ENCODE measurements at regions not wholly inside any gene's neighbourhood (a gene's known extent, or its start where the extent isn't known, plus 50 kb on each side); places are given as distances from the start of the nearest gene placed in this dataset.

- no peak overlapping the region for H3K4ac ChIP-seq (ENCODE audit: low read depth, low read length)
- H3K27ac Mint-ChIP-seq, result no peak overlapping the region
- no peak for DNase-seq
Measured at GRCh38 chr2:7375901-7376300, 458.7 kb downstream of the RNF144A start.

More at GRCh38 chr2:7375901-7376300, 458.7 kb downstream of the RNF144A start:
- Histone ChIP-seq H3K9ac (ENCODE audit: extremely low read depth, insufficient read length, low read length) (no peak overlapping the region), H3K27me3 (ENCODE audit: insufficient read depth, low read length) (no peaks in the 10 kb centered on the region), H3K23me2 (ENCODE audit: insufficient read length, low read depth, low read length, poor library complexity, severe bottlenecking) (no peaks in the 10 kb centered on the region), H4K8ac (replicated peaks; ENCODE audit: insufficient read length, low read depth, low read length) (no peak overlapping the region), H2BK120ac (ENCODE audit: low read depth, low read length, poor library complexity, severe bottlenecking) (no peak overlapping the region), H3K18ac (ENCODE audit: insufficient read length, low read depth, low read length) (no peak overlapping the region), H3K56ac (ENCODE audit: insufficient read length, low read depth, low read length) (no peak overlapping the region), H3K79me2 (ENCODE audit: insufficient read depth, low read length) (no peaks in the 10 kb centered on the region), H2BK5ac (ENCODE audit: insufficient read length, low read length) (no peak overlapping the region), H4K91ac (ENCODE audit: insufficient read length, low read depth, low read length) (no peak overlapping the region), H2BK12ac (ENCODE audit: insufficient read length, low read depth, low read length) (no peak overlapping the region), H3K27ac (ENCODE audit: insufficient read length, low read depth, low read length) (no peak overlapping the region), H3K14ac (ENCODE audit: insufficient read depth, low read length) (no peak overlapping the region), H3K23ac (ENCODE audit: insufficient read length, low read depth, low read length) (no peak overlapping the region), H2AK5ac (ENCODE audit: insufficient read length, low read length) (no peak overlapping the region), H3K79me1 (ENCODE audit: insufficient read depth, low read depth, low read length, poor library complexity, severe bottlenecking) (no peaks in the 10 kb centered on the region), H2BK15ac (ENCODE audit: low read depth, low read length) (no peak overlapping the region), H3K4me2 (ENCODE audit: insufficient read depth, insufficient read length, low read length) (no peak overlapping the region), H3K9me3 (ENCODE audit: control insufficient read depth, low read depth, low read length) (no peaks in the 10 kb centered on the region), H4K5ac (ENCODE audit: insufficient read length, low read depth, low read length) (no peak overlapping the region), H4K20me1 (ENCODE audit: control insufficient read depth, insufficient read depth, insufficient read length) (no peaks in the 10 kb centered on the region), H3T11ph (ENCODE audit: low read length) (no peak overlapping the region), H3K4me1 (ENCODE audit: insufficient read depth, low read length) (no peaks in the 10 kb centered on the region), H2BK20ac (ENCODE audit: low read depth, low read length, poor library complexity, severe bottlenecking) (no peak overlapping the region), H2AFZ (ENCODE audit: low read length) (no peak overlapping the region)
- Mint-ChIP-seq H3K4me3 (no peak overlapping the region), H3K9me3 (no peaks in the 10 kb centered on the region), H3K27me3 (ENCODE audit: low read depth) (peaks cover 3% of the 10 kb centered on the region), H3K4me1 (peaks cover 0 to 10% of the 10 kb centered on the region in 2 experiments; a peak in 3 of 4 replicates), H3K36me3 (ENCODE audit: insufficient read depth in 1 of 3, low read depth in 3 of 3) (no peaks in the 10 kb centered on the region)
- TF ChIP-seq CTCF (conservative IDR thresholded peaks at IDR 0.05), result no peak

Data from H9 (cell line).